Right renal cortex interstitium (tissue), 3 donors: ENCODE measurements at regions not wholly inside any gene's neighbourhood (a gene's known extent, or its start where the extent isn't known, plus 50 kb on each side); places are given as distances from the start of the nearest gene placed in this dataset.

Experiments
- DNase-seq, 3 donors: peaks; one replicate each; pipeline ENCODE4 v3.0.0-alpha.2; 2013; ENCODE audit warnings: low read depth in 3 of 3, low spot score in 2 of 3

DNA sequence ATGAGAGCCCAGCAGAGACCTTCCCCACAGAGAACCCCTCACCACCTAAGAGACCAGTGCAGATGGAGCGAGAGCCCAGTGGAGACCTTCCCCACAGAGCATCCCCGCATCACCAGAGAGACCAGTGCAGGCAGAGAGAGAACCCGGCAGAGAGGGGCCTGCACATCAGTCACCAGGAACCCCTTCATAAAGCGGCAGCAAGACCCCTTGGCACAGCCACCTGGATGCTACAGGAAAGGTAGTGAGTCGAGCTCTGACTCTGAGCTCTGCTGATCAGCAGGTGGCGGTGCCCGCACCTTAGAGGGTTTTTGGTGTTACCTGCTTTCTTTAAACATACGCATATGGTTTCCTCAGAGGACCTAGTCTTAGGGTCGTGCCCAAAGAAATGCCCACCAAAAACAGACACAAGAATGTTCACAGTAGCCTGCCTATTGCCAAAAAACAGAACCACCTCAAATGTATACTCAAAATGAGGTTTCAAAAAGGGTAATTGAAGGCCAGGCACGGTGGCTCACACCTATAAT, 678.7 kb downstream of the BRD1 start:
- DNase-seq, result no peak

DNA sequence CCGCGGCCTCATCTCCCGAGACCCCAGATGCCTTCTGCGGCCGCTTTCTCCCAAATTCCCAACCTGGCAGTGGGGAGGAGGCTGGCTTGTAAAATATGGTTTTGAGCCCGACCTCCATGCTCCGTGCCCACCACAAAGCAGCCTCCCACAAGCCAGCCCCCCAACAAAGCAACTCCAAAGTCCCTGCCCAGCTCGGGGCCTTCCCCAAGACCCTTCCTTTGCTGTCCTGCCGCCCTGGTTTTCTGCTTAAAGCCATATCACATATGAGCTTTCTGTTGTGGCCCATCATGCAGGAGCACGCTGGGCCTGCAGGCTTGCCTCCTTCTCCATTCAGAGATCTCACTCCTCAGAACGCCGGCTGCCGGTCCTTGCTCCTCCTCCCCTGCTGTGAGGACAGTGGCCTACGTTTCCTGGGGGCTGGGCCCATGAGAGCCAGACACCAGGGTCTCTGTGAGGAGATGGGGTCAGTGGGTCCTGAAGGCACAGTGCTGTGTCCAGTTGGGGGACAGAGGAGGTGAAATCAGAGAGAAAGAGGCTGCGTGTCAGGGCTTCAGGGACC, 680.0 kb downstream of the BRD1 start:
- no peak for DNase-seq

DNA sequence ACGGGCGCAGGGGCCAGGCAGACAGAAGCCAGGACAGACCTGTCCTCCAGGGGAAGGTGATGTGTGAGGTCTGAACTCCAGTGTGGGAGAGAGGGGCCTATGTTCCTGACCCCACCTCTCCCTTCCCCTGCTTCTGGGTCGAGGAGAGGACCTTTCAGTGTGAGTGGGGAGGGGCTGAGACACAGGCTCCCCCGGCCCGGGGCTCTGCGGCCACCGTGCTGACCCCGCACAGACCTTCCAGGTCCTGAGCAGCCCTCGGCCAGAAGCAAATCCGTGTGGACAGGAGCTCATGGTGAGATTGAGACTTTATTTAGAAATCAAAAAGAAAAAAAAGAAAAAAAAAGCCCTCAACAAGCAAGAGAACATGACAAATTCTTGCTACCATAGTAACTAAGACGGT, 680.5 kb downstream of the BRD1 start:
- DNase-seq, result no peak

GRCh38 chr22:49146511-49146910, 681.2 kb downstream of the BRD1 start:
- DNase-seq, result no peak

GRCh38 chr22:49143812-49144211, 683.9 kb downstream of the BRD1 start:
- no peak for DNase-seq

DNA sequence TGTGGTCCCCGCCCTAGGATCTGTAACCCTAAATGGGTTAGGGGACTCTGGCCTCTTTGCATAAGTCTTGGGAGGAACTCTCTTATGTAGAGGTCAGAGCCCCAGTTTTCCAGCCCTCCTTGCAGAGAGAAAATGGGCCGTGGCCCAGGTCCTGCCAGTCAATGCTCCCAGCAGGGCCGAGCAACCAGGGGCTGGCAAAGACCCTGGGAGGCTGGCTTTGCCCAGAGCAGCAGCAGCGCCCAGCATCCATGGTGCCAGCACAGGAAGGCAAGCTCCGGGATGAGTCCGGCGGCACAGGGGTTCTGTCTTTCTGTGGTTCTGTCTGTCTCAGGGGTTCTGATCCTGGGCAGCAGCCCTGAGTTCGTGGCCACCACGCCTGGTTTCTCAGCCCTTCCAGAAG, 684.8 kb downstream of the BRD1 start:
- DNase-seq, result no peak

- no peak for DNase-seq
Observed at GRCh38 chr22:49142296-49142695, 685.4 kb downstream of the BRD1 start.

- no peak for DNase-seq
Observed at GRCh38 chr22:49141761-49142160, 685.9 kb downstream of the BRD1 start.

DNA sequence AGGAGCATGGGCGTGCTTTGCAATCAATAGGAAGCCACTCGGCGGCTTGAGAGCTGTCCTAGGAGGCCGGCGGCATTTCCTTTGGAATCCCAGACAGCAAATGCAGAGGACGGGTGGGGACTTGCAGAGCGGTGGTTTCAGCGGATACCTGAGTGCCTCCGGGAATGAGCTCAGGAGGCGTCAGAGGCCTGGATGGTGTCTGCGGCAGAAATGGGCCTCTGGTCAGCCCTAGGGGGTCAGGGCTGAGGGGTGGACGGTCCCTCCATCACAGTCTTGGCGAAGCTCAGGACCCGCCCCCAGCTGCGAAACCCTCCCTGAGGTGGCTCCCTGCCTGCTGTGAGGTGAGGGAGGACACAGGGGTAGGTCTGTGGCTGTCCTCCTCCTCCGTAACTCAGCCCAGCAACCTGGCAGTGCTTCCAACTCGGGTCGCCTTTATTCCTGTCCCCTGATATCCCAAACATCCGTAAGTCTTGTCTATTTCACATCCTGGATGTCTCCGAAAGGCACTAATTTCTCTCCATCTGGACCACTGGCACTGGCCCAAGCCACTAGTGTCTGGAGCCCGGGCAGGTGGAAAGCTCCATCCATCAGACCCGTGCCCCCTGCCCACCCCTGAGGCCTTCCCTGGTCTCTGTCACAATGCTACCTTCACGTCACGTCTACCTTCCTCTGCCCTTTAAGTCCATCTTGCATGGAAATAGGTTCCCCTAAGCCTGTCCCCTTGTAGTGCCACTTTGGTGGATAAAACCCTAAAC, 686.6 kb downstream of the BRD1 start:
- DNase-seq, result no peak

DNA sequence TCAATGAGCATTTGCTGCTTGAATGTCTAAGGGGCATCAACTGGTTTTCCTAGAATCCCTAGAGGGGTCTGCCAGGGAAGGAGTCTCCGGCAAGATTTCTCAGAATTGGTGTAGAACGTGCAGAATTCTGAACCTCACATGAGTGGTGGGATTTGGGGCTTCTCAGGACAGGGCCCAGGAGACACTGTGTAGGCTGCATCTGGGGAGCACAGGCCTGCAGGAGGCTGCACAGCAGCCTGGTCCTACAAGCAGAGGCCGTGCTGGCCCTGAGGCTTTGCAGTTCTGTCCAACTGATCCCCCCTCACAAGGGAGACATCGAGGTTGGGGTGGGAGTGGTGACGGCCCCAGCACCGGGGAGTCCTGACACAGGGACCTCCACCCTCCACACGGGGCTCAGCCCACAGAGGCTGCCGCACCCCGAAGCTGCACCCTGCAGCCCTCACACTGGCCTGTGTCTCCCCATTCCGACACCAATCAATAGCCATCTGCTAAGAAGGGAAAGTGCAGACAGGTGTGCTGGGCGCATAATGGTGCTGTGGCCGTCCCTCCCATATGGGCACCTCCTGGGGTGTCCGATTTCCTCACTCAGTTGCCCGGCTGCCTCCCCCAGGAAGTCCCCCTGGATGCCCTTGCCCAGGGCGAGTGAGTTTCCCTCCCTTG, 688.1 kb downstream of the BRD1 start:
- no peak for DNase-seq

GRCh38 chr22:49138250-49138790, 689.4 kb downstream of the BRD1 start:
- no peak for DNase-seq

DNA sequence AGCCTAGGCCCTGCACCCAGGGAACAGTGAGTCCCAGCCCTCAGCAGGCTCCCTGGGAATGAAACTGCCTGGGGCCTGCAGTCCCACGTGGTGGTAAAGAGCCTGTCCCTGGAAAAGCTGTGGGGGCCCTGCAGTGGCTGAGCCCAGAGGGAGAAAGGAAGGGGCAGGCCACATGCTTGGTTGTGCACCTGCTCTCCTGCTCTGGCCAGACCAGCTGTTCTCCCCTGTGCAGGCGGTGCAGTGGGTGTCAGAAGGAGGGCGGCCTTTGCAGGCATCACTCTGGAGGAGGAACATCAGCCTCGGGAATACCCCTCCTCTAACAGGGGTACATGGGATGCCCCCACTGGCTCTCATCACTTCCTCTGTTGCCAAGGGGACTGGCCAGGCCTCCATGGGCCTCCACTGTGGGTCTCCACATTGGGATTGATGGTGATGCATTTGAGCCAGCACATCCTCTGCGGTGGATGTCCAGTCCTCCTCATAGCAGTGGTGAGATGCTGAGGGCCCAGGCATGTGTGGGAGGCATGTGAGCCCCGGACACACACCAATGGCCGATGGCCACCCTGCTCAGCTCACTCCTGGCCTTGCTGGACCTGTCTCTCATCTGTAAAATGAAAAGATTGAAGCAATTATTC, 690.4 kb downstream of the BRD1 start:
- DNase-seq, result no peak

GRCh38 chr22:49136816-49137180, 690.9 kb downstream of the BRD1 start:
- DNase-seq, result no peak

- DNase-seq, result no peak
Observed at GRCh38 chr22:49136041-49136815, 691.4 kb downstream of the BRD1 start.

DNA sequence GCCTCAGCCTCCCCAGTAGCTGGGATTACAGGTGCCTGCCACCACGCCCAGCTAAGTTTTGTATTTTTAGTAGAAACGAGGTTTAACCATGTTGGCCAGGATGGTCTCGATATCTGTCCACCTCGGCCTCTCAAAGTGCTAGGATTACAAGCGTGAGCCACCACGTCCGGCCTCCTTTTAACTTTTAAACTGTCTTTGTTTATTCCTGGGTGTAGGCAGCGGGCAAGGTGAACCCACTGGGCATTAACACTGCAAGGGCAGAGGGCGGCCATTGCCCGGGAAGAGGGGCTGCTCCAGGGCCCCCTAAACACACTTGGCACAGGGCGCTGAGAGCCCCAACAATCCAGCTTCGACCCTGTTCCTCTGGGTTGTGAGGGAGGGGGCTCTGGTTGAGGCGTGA, 693.6 kb downstream of the BRD1 start:
- DNase-seq, result no peak

- DNase-seq, result no peak
Observed at GRCh38 chr22:49133541-49133940, 694.1 kb downstream of the BRD1 start.

GRCh38 chr22:49132009-49132408, 695.7 kb downstream of the BRD1 start:
- no peak for DNase-seq

GRCh38 chr22:49129736-49130135, 697.9 kb downstream of the BRD1 start:
- DNase-seq, result no peak

DNA sequence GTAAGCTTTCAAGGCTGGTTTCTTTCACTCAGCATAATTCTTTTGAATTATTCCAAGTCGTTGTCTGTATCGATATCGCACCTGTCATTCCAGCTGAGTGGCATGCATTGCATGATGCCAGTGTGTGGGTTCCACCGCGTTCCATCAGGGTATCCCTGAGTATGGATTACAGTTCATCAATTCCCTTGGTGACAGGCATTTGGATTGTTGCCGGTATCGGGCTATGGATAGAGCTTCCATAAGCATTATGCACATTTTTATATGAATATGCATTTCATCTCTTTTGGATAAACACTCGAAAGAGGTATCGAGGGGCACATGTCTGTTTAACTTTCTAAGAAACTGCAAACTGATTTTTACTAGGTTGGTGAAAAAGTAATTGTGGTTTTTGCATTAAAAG, 698.8 kb downstream of the BRD1 start:
- DNase-seq, result no peak

GRCh38 chr22:49124608-49125007, 703.1 kb downstream of the BRD1 start:
- no peak for DNase-seq
